Muscle of back (tissue), 3 donors: ENCODE measurements at regions not wholly inside any gene's neighbourhood (a gene's known extent, or its start where the extent isn't known, plus 50 kb on each side); places are given as distances from the start of the nearest gene placed in this dataset.
"Not testable (repeated sequence)": the region's sequence is repeated elsewhere in the genome, so short reads cannot be mapped to it uniquely, and the experiment has no call there.

Experiments used
- DNase-seq, 3 donors: peaks; one replicate each; pipeline versions ENCODE4 v3.0.0 to v3.0.0-alpha.2; 2013

GRCh38 chr2:139704606-139705005, 924.4 kb upstream of the NXPH2 start:
- DNase-seq: no peak

GRCh38 chr2:139694327-139694726, 914.1 kb upstream of the NXPH2 start:
- no peak for DNase-seq

DNA sequence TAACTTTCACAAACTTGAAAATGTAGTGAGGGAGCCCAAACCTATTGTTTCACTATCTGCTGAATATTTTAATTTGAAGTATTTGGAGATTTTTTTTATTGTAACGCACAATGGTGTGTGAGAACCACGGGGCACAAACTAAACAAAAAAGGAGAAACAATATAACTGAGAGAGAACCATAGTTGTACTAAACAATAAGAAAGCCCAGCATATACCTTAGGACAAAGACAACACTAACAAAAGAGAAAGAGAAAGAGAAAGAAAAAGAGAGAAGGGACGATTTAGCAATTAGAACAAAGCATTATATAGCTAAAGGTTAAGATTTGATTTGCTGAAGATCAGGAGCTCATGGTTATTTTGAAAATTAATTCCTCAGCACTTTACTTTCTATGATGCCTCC, 906.0 kb upstream of the NXPH2 start:
- no peak for DNase-seq

DNA sequence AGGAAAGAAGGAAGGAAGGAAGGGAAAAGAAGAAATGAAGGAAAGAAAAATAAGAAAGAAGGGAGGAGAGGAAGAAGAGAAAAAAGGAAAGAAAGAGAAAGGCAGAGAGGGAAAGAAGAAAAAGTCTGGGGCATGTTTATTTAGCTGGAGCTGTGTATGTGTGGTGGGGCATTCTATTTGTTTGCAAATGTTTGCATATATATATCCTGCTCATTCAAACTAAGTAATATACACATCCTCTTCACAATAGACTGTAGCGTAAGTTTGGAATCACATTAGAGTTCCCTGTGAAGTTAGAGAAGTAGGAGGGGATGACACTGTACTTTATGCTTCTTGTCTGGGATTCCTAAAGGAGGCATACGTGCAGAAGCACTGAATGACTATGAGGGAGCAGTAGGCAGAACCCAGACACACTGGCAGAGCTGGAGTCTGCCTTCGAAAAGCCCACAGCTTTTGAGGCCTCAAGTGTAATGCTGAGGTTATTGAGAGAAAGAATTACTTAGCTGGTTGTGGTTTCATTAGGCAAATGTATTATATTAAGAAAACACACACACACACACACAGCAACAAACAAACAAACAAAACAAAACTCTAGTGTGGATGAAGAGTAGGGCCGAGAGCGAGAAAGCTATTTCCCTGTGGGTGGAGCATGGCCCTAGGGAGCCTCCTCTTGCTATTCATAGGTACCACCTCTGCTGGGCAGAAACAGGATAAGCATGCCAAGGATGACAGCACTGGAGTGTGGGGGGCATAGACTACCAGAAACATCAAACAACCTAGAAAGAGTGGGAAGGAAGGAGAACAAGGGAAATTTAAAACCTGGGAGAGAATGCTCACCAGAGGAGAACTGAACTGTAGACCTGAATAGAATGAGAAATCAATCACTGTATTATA, 905.1 kb upstream of the NXPH2 start:
- DNase-seq: no peak

GRCh38 chr2:139684286-139684860, 904.2 kb upstream of the NXPH2 start:
- DNase-seq: no peak

GRCh38 chr2:139674577-139674976, 894.4 kb upstream of the NXPH2 start:
- DNase-seq: no peak

DNA sequence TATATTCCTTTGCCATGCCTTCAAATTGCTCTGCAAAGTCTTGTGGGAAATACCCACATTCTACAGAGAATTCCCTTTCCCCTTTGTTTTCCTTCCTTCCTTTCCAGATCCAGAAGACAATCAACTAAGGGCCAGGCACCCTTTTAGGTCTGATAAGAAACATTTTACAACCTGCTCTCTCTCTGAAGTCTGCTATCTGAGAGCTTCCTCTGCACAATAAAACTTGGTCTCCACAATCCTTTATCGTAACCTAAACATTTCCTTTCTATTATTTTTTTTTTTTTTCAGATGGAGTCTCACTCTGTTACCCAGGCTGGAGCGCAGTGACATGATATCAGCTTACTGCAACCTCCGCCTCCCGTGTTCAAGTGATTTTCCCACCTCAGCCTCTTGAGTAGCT, 893.3 kb upstream of the NXPH2 start:
- not testable (repeated sequence) for DNase-seq

- DNase-seq: no peak
Measured at GRCh38 chr2:139669675-139670074, 889.5 kb upstream of the NXPH2 start.

GRCh38 chr2:139652385-139652784, 872.2 kb upstream of the NXPH2 start:
- no peak for DNase-seq

DNA sequence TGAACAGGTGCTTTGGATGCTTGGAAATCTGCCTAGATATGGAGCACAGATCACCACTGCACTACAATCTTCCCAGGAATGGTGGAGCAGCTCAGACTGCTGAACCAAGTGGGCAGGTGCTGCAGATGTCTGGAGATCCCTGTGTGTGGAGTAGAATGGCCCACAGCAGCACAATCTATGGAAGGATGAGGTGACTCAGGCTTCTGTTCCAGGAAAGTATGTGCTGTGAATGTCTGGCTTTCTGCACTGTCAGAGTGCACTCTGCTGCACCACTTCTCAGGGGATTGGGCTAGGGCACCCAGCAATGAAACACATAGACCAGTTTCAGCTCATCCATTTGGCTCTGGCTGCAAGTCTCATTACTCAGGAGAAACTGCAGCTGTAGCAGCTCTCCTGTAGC, 865.4 kb upstream of the NXPH2 start:
- no peak for DNase-seq

DNA sequence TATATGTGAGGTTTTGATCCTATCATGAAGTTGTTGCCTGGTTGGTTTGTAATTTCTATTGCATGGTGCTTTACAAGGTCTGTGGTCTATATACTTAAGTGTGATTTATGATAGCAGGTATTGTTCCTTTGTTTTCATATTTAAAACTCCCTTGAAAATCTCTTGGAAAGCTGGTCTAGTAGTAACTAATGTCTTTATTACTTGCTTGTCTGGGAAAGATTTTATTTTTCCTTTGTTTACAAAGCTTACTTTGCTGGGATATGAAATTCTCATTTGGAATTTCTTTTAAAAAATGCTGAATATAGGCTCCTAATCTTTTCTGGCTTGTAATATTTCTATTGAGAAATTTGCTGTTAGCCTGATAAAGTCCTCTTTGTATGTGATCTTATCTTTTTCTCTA, 862.9 kb upstream of the NXPH2 start:
- DNase-seq: no peak

DNA sequence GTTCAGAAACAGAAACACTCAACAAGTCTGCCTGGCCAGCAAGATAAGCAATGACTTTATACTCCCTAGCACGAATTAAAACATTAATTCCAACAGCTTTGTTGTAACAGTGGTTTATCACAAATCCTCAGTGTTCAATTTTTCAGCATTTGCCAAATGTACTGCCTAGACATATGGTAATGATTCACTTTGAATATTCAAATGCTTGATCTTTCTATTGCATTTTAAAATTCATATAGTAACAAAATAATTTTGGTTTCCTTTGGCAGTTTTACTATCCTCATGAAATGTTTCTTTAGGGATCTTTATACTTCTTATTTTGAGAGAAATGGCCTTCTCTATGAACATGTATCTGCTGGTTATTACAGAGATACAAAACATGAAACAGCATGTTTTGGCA, 851.8 kb upstream of the NXPH2 start:
- DNase-seq: peak in 2 of 3 donors; percentile 19 to 51

DNA sequence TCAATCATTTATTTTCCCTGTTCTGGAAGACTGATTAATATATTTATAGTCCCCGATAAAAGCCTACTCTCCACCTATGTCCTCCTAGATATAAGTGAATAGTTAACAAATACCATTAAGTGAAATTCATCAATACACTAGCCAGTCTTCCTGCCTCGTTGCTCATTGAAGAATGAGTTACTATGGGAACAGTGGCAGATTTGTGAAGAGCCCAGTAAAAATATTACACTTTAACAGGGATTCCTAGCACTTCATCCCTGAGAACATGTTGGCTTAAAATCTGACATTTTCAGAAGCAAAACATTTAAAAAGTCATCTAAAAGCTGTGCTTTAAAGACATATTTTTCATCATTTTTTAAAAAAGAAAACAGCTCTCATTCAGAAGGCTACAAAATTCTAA, 848.7 kb upstream of the NXPH2 start:
- DNase-seq: no peak

- DNase-seq: no peak
Measured at GRCh38 chr2:139626128-139626527, 845.9 kb upstream of the NXPH2 start.

- DNase-seq: no peak
Measured at GRCh38 chr2:139622691-139623090, 842.5 kb upstream of the NXPH2 start.

DNA sequence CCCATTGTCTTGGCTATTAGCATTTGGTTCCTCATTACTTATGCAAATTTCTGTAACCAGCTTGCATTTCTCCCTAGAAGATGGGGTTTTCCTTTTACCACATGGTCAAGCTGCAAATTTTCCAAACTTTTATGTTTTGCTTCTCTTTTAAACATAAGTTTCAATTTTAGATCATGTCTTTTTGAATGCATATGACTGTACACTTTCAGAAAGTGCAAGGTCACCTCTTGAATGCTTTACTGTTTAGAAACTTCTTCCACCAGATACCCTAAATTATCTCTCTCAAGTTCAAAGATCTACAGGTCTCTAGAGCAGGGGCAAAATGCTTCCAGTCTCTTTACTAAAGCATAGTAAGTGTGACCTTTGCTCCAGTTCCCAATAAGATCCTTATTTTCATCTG, 837.6 kb upstream of the NXPH2 start:
- no peak for DNase-seq

GRCh38 chr2:139613264-139613663, 833.1 kb upstream of the NXPH2 start:
- DNase-seq: no peak

DNA sequence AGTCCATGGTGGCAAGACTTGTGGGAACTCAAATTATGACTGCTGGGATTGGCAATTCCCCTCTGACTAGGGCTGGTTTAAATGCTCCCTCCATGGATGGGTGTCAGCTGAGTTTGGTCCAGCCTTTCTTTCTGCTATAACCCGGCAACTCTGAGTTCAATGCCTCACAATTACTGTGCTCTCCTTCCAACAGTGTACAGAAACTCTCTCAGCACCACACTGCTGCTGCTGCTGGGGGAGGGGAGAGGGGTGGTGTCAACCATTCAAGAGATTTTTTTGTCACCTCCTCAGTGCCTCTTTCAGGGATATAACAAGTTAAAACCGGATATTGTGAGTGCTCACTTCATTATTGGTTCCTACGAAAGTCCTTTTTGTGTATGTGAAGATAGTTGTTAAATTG, 830.3 kb upstream of the NXPH2 start:
- no peak for DNase-seq

- no peak for DNase-seq
Measured at GRCh38 chr2:139609109-139609508, 828.9 kb upstream of the NXPH2 start.

GRCh38 chr2:139605668-139606067, 825.5 kb upstream of the NXPH2 start:
- no peak for DNase-seq

DNA sequence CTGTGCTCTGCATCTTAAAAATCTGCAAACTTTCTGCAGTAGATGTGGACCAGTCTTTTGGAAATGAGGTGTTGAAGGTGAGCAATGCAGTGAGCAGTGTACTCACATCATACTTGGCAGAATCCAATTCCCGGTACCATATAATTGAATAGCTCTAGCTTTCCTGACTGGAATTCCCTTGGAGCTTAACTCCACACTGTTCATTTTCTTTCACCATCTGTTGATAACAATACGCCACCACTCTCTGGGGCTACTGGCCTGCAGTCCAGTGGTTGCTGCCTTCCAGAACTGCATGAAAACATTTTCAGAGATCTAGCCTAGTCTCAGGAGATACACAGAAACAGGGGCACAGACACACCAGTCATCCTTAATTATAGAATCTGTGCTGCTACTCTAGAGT, 820.0 kb upstream of the NXPH2 start:
- DNase-seq: no peak

DNA sequence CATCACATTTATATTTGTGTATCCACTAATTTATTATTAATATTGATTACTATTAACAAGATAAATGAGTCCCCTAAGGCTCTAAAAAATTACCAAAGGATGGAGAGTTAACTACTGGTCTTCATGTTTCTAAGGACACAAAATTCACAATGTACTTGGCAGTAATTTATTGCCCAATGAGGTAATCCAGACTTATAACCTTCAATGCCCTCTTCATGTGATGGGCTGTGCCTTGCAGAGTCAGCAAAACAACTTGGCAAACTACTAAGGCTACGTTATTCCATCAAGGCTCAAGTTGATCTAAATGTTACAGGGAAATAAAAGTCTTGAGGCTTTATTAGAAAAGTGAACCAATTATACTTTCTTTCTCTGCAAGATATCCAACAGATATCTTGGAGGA, 804.9 kb upstream of the NXPH2 start:
- no peak for DNase-seq

- DNase-seq: no peak
Measured at GRCh38 chr2:139574371-139574770, 794.2 kb upstream of the NXPH2 start.

DNA sequence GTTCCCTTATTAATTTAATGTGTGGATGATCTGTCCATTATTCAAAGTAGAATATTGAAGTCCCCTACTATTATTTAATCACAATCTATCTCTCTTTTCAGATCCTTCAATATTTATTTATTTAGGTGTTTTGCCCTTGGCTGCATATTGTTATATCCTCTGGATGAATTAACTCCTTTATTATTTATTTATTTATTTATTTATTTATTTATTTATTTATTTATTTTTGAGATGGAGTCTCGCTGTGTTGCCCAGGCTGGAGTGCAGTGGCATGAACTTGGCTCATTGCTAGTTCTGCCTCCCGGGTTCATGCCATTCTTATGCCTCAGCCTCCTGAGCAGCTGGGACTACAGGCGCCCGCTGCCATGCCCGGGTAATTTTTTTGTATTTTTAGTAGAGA, 776.6 kb upstream of the NXPH2 start:
- DNase-seq: no peak
